Neural progenitor cell (in vitro differentiated cells): ENCODE measurements at regions not wholly inside any gene's neighbourhood (a gene's known extent, or its start where the extent isn't known, plus 50 kb on each side); places are given as distances from the start of the nearest gene placed in this dataset.

Source experiments
- EZH2phosphoT487 ChIP-seq: fragments of 200-600 bp; sonication (generic); IDR thresholded peaks from 2 replicates; pipeline ENCODE4 v1.6.1; 2017; ENCODE audit warnings: antibody characterized with exemption
- TF ChIP-seq, protein P1 (sequence below): fragments of 200-600 bp; sonication (generic); IDR thresholded peaks from 2 replicates; pipeline ENCODE4 v1.5.1; 2017; ENCODE audit warnings: antibody characterized with exemption, mild to moderate bottlenecking

- no peak for TF ChIP-seq EZH2phosphoT487
- TF ChIP-seq, protein P1, sequence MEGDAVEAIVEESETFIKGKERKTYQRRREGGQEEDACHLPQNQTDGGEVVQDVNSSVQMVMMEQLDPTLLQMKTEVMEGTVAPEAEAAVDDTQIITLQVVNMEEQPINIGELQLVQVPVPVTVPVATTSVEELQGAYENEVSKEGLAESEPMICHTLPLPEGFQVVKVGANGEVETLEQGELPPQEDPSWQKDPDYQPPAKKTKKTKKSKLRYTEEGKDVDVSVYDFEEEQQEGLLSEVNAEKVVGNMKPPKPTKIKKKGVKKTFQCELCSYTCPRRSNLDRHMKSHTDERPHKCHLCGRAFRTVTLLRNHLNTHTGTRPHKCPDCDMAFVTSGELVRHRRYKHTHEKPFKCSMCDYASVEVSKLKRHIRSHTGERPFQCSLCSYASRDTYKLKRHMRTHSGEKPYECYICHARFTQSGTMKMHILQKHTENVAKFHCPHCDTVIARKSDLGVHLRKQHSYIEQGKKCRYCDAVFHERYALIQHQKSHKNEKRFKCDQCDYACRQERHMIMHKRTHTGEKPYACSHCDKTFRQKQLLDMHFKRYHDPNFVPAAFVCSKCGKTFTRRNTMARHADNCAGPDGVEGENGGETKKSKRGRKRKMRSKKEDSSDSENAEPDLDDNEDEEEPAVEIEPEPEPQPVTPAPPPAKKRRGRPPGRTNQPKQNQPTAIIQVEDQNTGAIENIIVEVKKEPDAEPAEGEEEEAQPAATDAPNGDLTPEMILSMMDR = no peak
Observed at GRCh38 chr2:59868981-59869380, 684.5 kb downstream of the BCL11A start.
